ENCODE measurements at regions not wholly inside any gene's neighbourhood (a gene's known extent, or its start where the extent isn't known, plus 50 kb on each side); places are given as distances from the start of the nearest gene placed in this dataset.

DNA sequence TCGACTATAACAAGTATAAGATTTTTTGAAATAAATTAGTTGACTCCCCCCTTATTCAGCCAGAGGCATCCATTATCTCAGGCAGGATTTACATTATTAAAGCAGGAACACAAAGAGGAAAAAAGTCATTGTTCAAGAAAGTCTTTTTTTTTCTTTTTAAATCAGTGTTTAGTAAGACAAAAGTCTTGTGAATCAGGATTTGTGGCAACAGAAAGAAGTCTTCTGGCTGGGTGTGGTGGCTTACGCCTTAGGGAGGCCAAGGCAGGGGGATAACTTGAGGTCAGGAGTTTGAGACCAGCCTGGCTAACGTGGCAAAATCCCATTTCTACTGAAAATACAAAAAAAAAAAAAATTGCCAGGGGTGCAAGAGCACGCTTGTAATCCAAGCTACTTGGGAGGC is 505.5 kb downstream of the LMO4 start:
- H3K27ac Mint-ChIP-seq, result no peak overlapping the region
- no peaks in the 10 kb centered on the region for H3K4me1 Mint-ChIP-seq
- no peaks in the 10 kb centered on the region for H3K36me3 Mint-ChIP-seq (ENCODE audit: low read depth)
- H3K9me3 Mint-ChIP-seq, result no peaks in the 10 kb centered on the region
- no peak for DNase-seq
- no peak overlapping the region for H3K4me3 Mint-ChIP-seq
- intact Hi-C loops (cut with micrococcal nuclease), result no loop called here
- no peaks in the 10 kb centered on the region for H3K27me3 Mint-ChIP-seq

DNA sequence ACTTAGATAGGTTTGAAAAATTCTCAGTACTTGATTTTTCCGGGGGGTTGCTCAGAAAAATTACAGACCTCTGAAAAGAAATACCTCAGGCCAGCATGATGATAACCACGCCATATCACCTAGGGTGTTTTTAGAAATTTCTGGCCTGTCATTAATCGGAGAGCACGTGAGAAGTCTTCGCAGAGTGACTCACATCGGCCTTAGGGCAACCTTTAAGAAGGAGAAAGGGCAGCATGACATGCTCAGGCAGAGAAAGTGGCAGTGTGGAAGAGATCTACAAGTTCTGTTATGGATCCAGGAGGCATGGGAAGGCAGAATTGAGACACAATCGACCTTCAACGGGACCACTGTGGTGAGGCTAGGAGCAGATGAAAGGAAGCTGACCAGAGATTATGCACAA is 506.3 kb downstream of the LMO4 start:
- H3K36me3 Mint-ChIP-seq (ENCODE audit: low read depth), result no peaks in the 10 kb centered on the region
- no peaks in the 10 kb centered on the region for H3K9me3 Mint-ChIP-seq
- no peaks in the 10 kb centered on the region for H3K27me3 Mint-ChIP-seq
- H3K4me1 Mint-ChIP-seq, result no peaks in the 10 kb centered on the region
- no peak for DNase-seq
- no peak overlapping the region for H3K27ac Mint-ChIP-seq
- no peak overlapping the region for H3K4me3 Mint-ChIP-seq
- intact Hi-C loops (cut with micrococcal nuclease), result no loop called here

GRCh38 chr1:87840767-87841166 is 512.1 kb downstream of the LMO4 start:
- no peak for DNase-seq
- H3K27me3 Mint-ChIP-seq, result peaks cover 1% of the 10 kb centered on the region
- no peak overlapping the region for H3K27ac Mint-ChIP-seq
- intact Hi-C loops (cut with micrococcal nuclease), result no loop called here
- H3K4me3 Mint-ChIP-seq, result no peak overlapping the region
- H3K9me3 Mint-ChIP-seq, result no peaks in the 10 kb centered on the region
- H3K4me1 Mint-ChIP-seq, result no peaks in the 10 kb centered on the region
- H3K36me3 Mint-ChIP-seq (ENCODE audit: low read depth), result no peaks in the 10 kb centered on the region

DNA sequence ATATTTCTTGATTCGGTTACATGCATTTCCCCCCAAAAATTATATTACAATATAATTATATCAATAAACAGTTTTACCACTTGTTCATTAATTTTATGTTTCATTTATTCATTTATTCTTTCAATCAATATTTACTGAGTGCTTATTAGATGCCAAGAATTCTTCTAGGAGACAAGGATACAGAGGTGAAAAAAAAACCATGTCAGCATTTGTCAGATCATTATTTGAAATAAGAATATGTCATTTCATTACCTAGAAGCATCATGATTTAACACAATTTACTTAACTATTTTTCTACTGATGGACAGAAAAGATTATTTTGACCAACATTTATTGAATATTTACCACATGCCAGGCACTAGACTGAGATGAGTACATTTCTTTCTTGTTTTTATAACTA is 512.7 kb downstream of the LMO4 start:
- H3K4me3 Mint-ChIP-seq, result no peak overlapping the region
- H3K36me3 Mint-ChIP-seq (ENCODE audit: low read depth), result no peaks in the 10 kb centered on the region
- intact Hi-C loops (cut with micrococcal nuclease), result no loop called here
- no peaks in the 10 kb centered on the region for H3K9me3 Mint-ChIP-seq
- H3K27me3 Mint-ChIP-seq, result peaks cover 1% of the 10 kb centered on the region
- no peak for DNase-seq
- H3K4me1 Mint-ChIP-seq, result no peaks in the 10 kb centered on the region
- H3K27ac Mint-ChIP-seq, result no peak overlapping the region

- Mint-ChIP-seq H3K27ac (no peak overlapping the region), H3K36me3 (ENCODE audit: low read depth) (no peaks in the 10 kb centered on the region), H3K4me1 (no peaks in the 10 kb centered on the region), H3K27me3 (peaks cover 1% of the 10 kb centered on the region), H3K4me3 (no peak overlapping the region), H3K9me3 (no peaks in the 10 kb centered on the region)
- DNase-seq, result no peak
- intact Hi-C loops (cut with micrococcal nuclease), result no loop called here
Observed at GRCh38 chr1:87842156-87842555, 513.5 kb downstream of the LMO4 start.

GRCh38 chr1:87844251-87844650 is 515.6 kb downstream of the LMO4 start:
- H3K27me3 Mint-ChIP-seq, result peaks cover 1% of the 10 kb centered on the region
- no peaks in the 10 kb centered on the region for H3K4me1 Mint-ChIP-seq
- no peaks in the 10 kb centered on the region for H3K9me3 Mint-ChIP-seq
- no peaks in the 10 kb centered on the region for H3K36me3 Mint-ChIP-seq (ENCODE audit: low read depth)
- intact Hi-C loops (cut with micrococcal nuclease), result no loop called here
- no peak overlapping the region for H3K4me3 Mint-ChIP-seq
- H3K27ac Mint-ChIP-seq, result no peak overlapping the region
- no peak for DNase-seq

DNA sequence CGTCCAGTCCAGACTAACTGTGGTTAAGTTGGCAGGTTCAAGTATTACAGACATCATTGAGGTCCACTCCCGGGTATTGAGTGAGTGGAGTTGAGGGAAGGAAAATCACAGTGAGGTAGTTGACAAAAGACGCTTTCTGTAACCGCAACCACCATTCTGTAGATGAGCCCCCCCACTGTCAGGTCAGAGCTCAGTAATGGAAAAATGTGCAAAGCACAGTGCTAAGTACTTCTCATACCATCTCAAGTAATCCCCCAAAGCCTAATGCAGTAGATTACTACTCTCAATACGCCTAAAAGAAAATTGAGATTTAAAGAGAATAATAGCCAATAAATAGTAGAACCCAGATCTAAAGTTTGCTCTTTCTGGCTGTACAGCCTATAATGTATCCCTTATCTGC is 522.8 kb downstream of the LMO4 start:
- no peak overlapping the region for H3K27ac Mint-ChIP-seq
- no peaks in the 10 kb centered on the region for H3K4me1 Mint-ChIP-seq
- H3K36me3 Mint-ChIP-seq (ENCODE audit: low read depth), result no peaks in the 10 kb centered on the region
- H3K9me3 Mint-ChIP-seq, result no peaks in the 10 kb centered on the region
- intact Hi-C loops (cut with micrococcal nuclease), result no loop called here
- peaks cover 2% of the 10 kb centered on the region for H3K27me3 Mint-ChIP-seq
- no peak overlapping the region for H3K4me3 Mint-ChIP-seq
- no peak for DNase-seq

DNA sequence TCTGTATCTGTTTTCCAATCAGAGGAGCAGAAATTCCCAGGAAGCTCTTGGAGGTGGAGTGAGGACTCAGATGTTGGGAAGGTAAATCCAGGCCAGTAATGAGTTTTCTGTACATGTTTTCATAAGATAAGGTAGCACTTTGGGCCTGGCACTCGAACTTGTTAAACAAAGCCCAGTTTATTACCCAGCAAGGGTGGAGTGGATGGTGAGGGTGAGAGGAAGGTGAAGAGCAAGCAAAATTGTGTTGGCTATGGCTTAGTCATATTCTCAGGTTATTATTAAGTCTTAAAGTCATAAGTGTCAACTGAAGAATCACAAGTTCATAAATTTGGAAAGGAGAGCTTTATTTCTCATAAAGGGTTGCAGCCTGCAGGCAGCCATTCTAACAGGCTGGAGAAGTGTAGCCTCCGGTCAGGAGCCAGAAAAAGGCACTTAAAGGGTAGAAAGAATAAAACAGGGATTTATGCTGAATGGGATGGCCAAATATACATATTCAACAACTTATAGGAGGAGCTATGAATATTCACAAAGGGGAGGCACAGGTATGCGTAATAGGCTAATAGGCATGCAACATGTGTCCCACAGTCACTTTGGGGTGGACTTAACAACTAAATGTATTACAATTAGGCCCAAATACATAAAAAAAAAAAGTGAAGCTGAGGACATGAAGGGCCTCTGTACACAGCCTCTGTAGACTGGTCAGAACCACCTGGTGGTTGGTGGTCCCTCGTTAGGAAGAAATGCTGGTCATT is 523.9 kb downstream of the LMO4 start:
- H3K27ac Mint-ChIP-seq, result no peak overlapping the region
- no peaks in the 10 kb centered on the region for H3K36me3 Mint-ChIP-seq (ENCODE audit: low read depth)
- peaks cover 2% of the 10 kb centered on the region for H3K27me3 Mint-ChIP-seq
- DNase-seq, result no peak
- H3K4me1 Mint-ChIP-seq, result no peaks in the 10 kb centered on the region
- H3K4me3 Mint-ChIP-seq, result no peak overlapping the region
- H3K9me3 Mint-ChIP-seq, result no peaks in the 10 kb centered on the region
- intact Hi-C loops (cut with micrococcal nuclease), result no loop called here

- intact Hi-C loops (cut with micrococcal nuclease), result no loop called here
- H3K4me3 Mint-ChIP-seq, result no peak overlapping the region
- no peaks in the 10 kb centered on the region for H3K36me3 Mint-ChIP-seq (ENCODE audit: low read depth)
- H3K9me3 Mint-ChIP-seq, result no peaks in the 10 kb centered on the region
- H3K27me3 Mint-ChIP-seq, result peaks cover 2% of the 10 kb centered on the region
- H3K4me1 Mint-ChIP-seq, result no peaks in the 10 kb centered on the region
- no peak overlapping the region for H3K27ac Mint-ChIP-seq
- DNase-seq, result no peak
Observed at GRCh38 chr1:87853576-87854351, 525.1 kb downstream of the LMO4 start.

DNA sequence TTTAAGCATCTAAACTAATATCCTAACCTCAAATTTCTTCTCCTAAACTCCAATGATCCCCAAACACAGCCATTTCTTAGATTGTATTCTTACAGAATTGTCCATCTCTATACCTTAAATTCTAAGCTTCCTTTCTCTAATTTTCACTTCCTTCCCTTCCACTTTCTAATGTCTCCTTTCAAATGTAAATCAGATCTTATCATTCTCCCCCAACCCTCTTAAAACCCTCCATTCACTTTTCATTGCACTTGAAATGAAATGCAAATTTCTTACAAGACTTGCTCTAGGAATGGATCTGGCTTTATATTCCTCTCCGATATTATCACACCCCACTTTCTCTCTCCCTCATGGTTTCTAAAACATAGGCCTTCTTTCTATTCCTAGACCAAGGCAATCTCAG is 534.6 kb downstream of the LMO4 start:
- Mint-ChIP-seq H3K27me3 (peaks cover 3% of the 10 kb centered on the region), H3K36me3 (ENCODE audit: low read depth) (no peaks in the 10 kb centered on the region), H3K4me3 (no peak overlapping the region), H3K9me3 (peaks cover 3% of the 10 kb centered on the region), H3K4me1 (peaks cover 4% of the 10 kb centered on the region), H3K27ac (no peak overlapping the region)
- DNase-seq, result no peak
- intact Hi-C loops (cut with micrococcal nuclease), result no loop called here

GRCh38 chr1:87864676-87865075 is 536.0 kb downstream of the LMO4 start:
- no peak overlapping the region for H3K27ac Mint-ChIP-seq
- peak overlapping the region; percentile 10 for H3K4me3 Mint-ChIP-seq
- no peak for DNase-seq

DNA sequence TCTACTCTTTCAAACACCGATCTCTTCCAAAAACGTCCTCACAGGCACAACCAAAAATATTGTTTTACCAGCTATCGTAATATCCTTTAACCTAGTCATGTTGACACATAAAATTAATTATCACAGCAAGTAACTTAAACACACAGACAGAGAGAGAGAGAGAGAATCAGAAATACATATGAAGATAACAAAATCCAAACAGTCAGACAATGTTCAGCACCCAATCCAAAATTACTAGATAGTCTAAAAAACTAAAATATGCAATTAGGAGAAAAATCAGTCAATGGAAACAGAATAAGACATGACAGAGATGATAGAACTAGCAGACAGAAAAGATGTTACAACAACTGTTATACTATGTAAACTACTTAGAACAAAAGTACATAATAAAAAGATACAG is 537.7 kb downstream of the LMO4 start:
- intact Hi-C loops (cut with micrococcal nuclease), result no loop called here
- peaks cover 4% of the 10 kb centered on the region for H3K4me1 Mint-ChIP-seq
- peaks cover 5% of the 10 kb centered on the region for H3K27me3 Mint-ChIP-seq
- no peak overlapping the region for H3K27ac Mint-ChIP-seq
- DNase-seq, result no peak
- H3K9me3 Mint-ChIP-seq, result peaks cover 3% of the 10 kb centered on the region
- no peak overlapping the region for H3K4me3 Mint-ChIP-seq
- H3K36me3 Mint-ChIP-seq (ENCODE audit: low read depth), result no peaks in the 10 kb centered on the region

More at GRCh38 chr1:87864676-87865075, 536.0 kb downstream of the LMO4 start:
- peaks cover 3% of the 10 kb centered on the region for H3K27me3 Mint-ChIP-seq
- intact Hi-C loops (cut with micrococcal nuclease), result no loop called here
- H3K9me3 Mint-ChIP-seq, result peaks cover 3% of the 10 kb centered on the region
- peaks cover 4% of the 10 kb centered on the region for H3K4me1 Mint-ChIP-seq
- no peaks in the 10 kb centered on the region for H3K36me3 Mint-ChIP-seq (ENCODE audit: low read depth)

GRCh38 chr1:87867626-87868025 is 538.9 kb downstream of the LMO4 start:
- Mint-ChIP-seq H3K4me1 (peaks cover 4% of the 10 kb centered on the region), H3K27ac (no peak overlapping the region), H3K4me3 (no peak overlapping the region), H3K9me3 (peaks cover 3% of the 10 kb centered on the region), H3K36me3 (ENCODE audit: low read depth) (no peaks in the 10 kb centered on the region), H3K27me3 (peaks cover 5% of the 10 kb centered on the region)
- DNase-seq, result no peak
- intact Hi-C loops (cut with micrococcal nuclease), result no loop called here

DNA sequence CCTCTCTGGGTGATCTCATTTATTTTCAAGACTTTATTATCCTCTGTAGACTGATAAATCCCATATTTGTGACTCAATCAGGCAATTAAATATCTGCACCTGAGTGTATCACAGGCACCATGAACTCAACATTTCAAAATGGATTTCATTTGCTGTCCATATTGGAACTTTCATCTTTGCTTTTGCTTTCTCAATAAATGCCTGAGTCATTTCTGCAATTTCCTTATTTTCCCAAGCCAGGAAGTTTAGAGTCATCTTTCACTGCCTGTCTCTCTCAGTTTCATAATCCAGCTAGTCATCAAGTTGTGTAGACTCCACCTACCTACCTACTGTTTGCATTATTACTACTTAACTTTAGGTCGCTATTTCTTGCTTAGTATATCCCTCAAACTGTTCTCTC is 540.9 kb downstream of the LMO4 start:
- DNase-seq, result no peak
- intact Hi-C loops (cut with micrococcal nuclease), result no loop called here
- H3K4me3 Mint-ChIP-seq, result no peak overlapping the region
- peaks cover 4% of the 10 kb centered on the region for H3K4me1 Mint-ChIP-seq
- no peaks in the 10 kb centered on the region for H3K36me3 Mint-ChIP-seq (ENCODE audit: low read depth)
- H3K27ac Mint-ChIP-seq, result no peak overlapping the region
- H3K9me3 Mint-ChIP-seq, result peaks cover 3% of the 10 kb centered on the region
- peaks cover 5% of the 10 kb centered on the region for H3K27me3 Mint-ChIP-seq
